ENCODE measurements at regions not wholly inside any gene's neighbourhood (a gene's known extent, or its start where the extent isn't known, plus 50 kb on each side); places are given as distances from the start of the nearest gene placed in this dataset.

- H3K9me3 ChIP-seq (ENCODE audit: low read depth, low read length), result no peaks in the 10 kb centered on the region
Measured at GRCh38 chr21:15333951-15334350, 269.2 kb upstream of the NRIP1 start.

GRCh38 chr21:15343066-15343465, 278.3 kb upstream of the NRIP1 start:
- Histone ChIP-seq H3K4me3 (ENCODE audit: low read length) (no peak overlapping the region), H3K9me3 (ENCODE audit: low read depth, low read length) (no peaks in the 10 kb centered on the region), H3K4me1 (ENCODE audit: insufficient read depth, low read length) (no peaks in the 10 kb centered on the region), H3K27me3 (ENCODE audit: insufficient read depth, low read length) (no peaks in the 10 kb centered on the region)

More at GRCh38 chr21:15333951-15334350, 269.2 kb upstream of the NRIP1 start:
- peaks cover 9% of the 10 kb centered on the region for H3K4me1 ChIP-seq (ENCODE audit: insufficient read depth, low read length)
- no peaks in the 10 kb centered on the region for H3K27me3 ChIP-seq (ENCODE audit: insufficient read depth, low read length)
- H3K4me3 ChIP-seq (ENCODE audit: low read length), result no peak overlapping the region

GRCh38 chr21:15352009-15352408, 287.2 kb upstream of the NRIP1 start:
- Histone ChIP-seq H3K9me3 (ENCODE audit: low read depth, low read length) (no peaks in the 10 kb centered on the region), H3K4me3 (ENCODE audit: low read length) (no peak overlapping the region), H3K4me1 (ENCODE audit: insufficient read depth, low read length) (no peaks in the 10 kb centered on the region), H3K27me3 (ENCODE audit: insufficient read depth, low read length) (no peaks in the 10 kb centered on the region)

DNA sequence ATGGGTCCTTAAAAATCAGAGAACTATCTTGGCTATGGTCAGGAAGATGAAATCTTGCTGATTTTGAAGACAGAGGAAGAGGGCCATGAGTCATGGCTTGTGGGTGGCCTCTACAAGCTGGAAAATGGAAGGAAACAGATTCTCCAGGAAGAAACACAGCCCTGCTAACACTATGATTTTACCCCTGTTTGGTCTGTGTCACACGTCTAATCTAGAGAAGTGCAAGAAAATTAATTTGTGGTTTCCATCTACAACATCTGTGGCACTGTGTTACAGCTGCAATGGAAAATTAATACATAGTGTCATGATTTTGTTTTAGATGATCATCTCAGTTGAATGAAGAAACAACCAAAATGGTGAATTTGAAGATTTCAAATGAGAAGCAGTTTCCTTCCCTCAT, 288.7 kb upstream of the NRIP1 start:
- Histone ChIP-seq H3K27me3 (ENCODE audit: insufficient read depth, low read length) (no peaks in the 10 kb centered on the region), H3K4me3 (ENCODE audit: low read length) (no peak overlapping the region), H3K4me1 (ENCODE audit: insufficient read depth, low read length) (no peaks in the 10 kb centered on the region), H3K9me3 (ENCODE audit: low read depth, low read length) (no peaks in the 10 kb centered on the region)

DNA sequence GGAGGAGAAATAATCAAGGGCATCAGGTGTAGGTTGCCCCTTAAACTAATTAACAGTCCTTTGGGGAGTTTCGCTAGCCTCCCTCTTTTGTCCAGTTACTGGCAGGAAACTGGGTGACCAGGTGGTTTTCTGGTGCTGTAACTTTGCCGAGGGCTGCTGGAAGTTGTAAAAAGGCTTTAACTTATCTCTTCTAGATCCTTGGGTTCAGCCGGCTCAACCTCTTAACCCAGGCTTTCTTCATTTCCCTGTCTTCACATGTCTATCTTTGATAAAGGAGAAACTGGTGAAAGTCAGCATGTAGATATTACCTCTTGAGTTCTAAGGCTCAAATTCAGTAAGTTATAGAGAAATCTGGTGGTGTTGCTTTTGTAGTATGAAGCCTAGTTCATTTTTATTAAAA, 289.7 kb upstream of the NRIP1 start:
- H3K4me1 ChIP-seq (ENCODE audit: insufficient read depth, low read length), result no peaks in the 10 kb centered on the region
- no peak overlapping the region for H3K4me3 ChIP-seq (ENCODE audit: low read length)
- no peaks in the 10 kb centered on the region for H3K9me3 ChIP-seq (ENCODE audit: low read depth, low read length)
- no peaks in the 10 kb centered on the region for H3K27me3 ChIP-seq (ENCODE audit: insufficient read depth, low read length)

- Histone ChIP-seq H3K4me1 (ENCODE audit: insufficient read depth, low read length) (no peaks in the 10 kb centered on the region), H3K9me3 (ENCODE audit: low read depth, low read length) (no peaks in the 10 kb centered on the region), H3K4me3 (ENCODE audit: low read length) (no peak overlapping the region), H3K27me3 (ENCODE audit: insufficient read depth, low read length) (no peaks in the 10 kb centered on the region)
Measured at GRCh38 chr21:15355066-15355465, 290.3 kb upstream of the NRIP1 start.

- H3K9me3 ChIP-seq (ENCODE audit: low read depth, low read length), result no peaks in the 10 kb centered on the region
- no peak overlapping the region for H3K4me3 ChIP-seq (ENCODE audit: low read length)
- H3K4me1 ChIP-seq (ENCODE audit: insufficient read depth, low read length), result no peaks in the 10 kb centered on the region
- H3K27me3 ChIP-seq (ENCODE audit: insufficient read depth, low read length), result no peaks in the 10 kb centered on the region
Measured at GRCh38 chr21:15359251-15359650, 294.5 kb upstream of the NRIP1 start.

DNA sequence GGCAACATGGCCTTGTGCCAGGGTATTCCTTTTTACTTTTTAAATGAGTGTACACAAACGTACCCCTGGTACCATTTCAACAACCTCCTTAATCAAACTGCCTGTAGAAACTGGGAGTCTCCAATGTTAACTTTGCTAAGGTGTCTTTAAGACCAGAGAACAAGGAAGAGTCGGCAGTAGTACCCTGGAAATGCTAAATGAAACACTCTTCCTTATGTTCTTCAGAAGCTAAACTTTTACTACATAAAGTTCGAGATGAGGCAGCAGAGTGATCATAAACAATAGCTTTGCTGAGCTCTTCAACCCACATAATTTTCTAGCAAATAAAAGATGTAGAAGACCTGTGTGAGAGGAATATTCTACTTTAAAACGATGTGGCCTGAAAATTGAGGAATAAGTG, 297.7 kb upstream of the NRIP1 start:
- Histone ChIP-seq H3K27me3 (ENCODE audit: insufficient read depth, low read length) (no peaks in the 10 kb centered on the region), H3K4me1 (ENCODE audit: insufficient read depth, low read length) (no peaks in the 10 kb centered on the region), H3K9me3 (ENCODE audit: low read depth, low read length) (peaks cover 6% of the 10 kb centered on the region), H3K4me3 (ENCODE audit: low read length) (no peak overlapping the region)

DNA sequence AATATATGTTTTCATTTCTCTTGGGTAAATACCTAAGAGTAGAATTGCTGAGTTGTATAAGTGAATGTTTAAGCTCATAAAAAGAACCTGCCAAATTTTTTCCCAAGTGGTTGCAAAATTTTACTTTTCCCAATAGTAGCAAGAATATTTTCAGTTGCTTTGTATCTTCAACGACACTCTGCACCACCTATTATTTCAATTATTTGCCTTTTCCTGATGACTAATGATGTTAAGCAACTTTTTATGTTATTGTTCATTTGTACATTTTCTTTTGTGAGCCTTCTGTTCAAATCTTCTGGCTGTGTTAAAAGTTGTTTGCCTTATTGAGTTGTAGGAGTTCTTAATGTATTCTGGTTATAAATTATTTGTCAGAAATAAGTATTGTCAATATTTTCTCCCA, 299.1 kb upstream of the NRIP1 start:
- peaks cover 6% of the 10 kb centered on the region for H3K9me3 ChIP-seq (ENCODE audit: low read depth, low read length)
- no peaks in the 10 kb centered on the region for H3K4me1 ChIP-seq (ENCODE audit: insufficient read depth, low read length)
- H3K4me3 ChIP-seq (ENCODE audit: low read length), result no peak overlapping the region
- H3K27me3 ChIP-seq (ENCODE audit: insufficient read depth, low read length), result no peaks in the 10 kb centered on the region

- Histone ChIP-seq H3K4me3 (ENCODE audit: low read length) (no peak overlapping the region), H3K9me3 (ENCODE audit: low read depth, low read length) (peaks cover 6% of the 10 kb centered on the region), H3K27me3 (ENCODE audit: insufficient read depth, low read length) (no peaks in the 10 kb centered on the region), H3K4me1 (ENCODE audit: insufficient read depth, low read length) (no peaks in the 10 kb centered on the region)
Measured at GRCh38 chr21:15365751-15366392, 301.1 kb upstream of the NRIP1 start.

DNA sequence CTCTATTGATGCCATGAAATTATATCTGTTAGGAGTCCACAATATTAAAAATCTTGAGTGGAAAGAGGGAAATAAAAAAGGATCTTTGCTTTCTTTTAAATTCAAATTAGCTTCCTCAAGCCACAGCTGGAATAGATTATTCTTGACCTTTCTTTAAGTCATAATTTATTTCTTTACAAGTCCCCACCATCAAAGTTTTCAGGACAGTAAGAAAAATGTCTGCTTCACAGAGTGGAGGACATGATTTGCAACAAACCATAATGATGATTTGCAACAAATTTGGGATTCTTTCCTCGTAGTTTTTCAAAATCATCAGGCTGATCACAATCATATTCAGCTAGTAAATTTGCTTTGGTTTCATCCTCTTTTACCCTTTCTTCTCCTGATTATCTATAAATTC, 301.8 kb upstream of the NRIP1 start:
- H3K27me3 ChIP-seq (ENCODE audit: insufficient read depth, low read length), result no peaks in the 10 kb centered on the region
- H3K4me1 ChIP-seq (ENCODE audit: insufficient read depth, low read length), result no peaks in the 10 kb centered on the region
- H3K9me3 ChIP-seq (ENCODE audit: low read depth, low read length), result peaks cover 6% of the 10 kb centered on the region
- no peak overlapping the region for H3K4me3 ChIP-seq (ENCODE audit: low read length)

DNA sequence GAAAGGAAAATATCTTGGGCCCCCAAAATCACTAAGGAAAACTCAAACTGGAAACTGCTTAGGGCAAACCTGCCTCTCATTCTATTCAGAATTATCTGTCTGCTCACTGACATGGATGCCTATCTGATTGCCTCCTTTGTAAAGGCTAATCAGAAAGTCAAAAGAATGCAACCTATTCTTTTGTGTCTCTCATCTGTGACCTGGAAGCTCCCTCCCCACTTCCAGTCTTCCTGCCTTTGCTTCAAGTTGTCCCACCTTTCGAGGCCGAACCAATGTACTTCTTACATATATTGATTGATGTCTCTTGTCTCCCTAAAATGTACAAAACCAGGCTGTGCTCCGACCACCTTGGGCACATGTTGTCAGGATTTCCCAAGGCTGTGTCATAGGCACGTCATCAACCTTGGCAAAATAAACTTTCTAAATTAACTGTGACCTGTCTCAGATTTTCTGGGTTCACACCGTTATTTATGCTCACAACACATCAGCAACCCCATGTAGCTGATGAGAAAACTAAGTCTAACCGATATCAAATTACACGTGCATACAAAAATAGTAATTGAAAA, 302.3 kb upstream of the NRIP1 start:
- peaks cover 6% of the 10 kb centered on the region for H3K9me3 ChIP-seq (ENCODE audit: low read depth, low read length)

GRCh38 chr21:15370462-15370975, 305.7 kb upstream of the NRIP1 start:
- Histone ChIP-seq H3K4me1 (ENCODE audit: insufficient read depth, low read length) (no peaks in the 10 kb centered on the region), H3K4me3 (ENCODE audit: low read length) (no peak overlapping the region), H3K9me3 (ENCODE audit: low read depth, low read length) (peaks cover 5% of the 10 kb centered on the region), H3K27me3 (ENCODE audit: insufficient read depth, low read length) (no peaks in the 10 kb centered on the region)

More for the DNA sequence above, 302.3 kb upstream of the NRIP1 start:
- Histone ChIP-seq H3K27me3 (ENCODE audit: insufficient read depth, low read length) (no peaks in the 10 kb centered on the region), H3K4me1 (ENCODE audit: insufficient read depth, low read length) (no peaks in the 10 kb centered on the region), H3K4me3 (ENCODE audit: low read length) (no peak overlapping the region)

GRCh38 chr21:15373941-15374340, 309.1 kb upstream of the NRIP1 start:
- no peaks in the 10 kb centered on the region for H3K9me3 ChIP-seq (ENCODE audit: low read depth, low read length)
- H3K27me3 ChIP-seq (ENCODE audit: insufficient read depth, low read length), result no peaks in the 10 kb centered on the region
- no peaks in the 10 kb centered on the region for H3K4me1 ChIP-seq (ENCODE audit: insufficient read depth, low read length)
- no peak overlapping the region for H3K4me3 ChIP-seq (ENCODE audit: low read length)

GRCh38 chr21:15379776-15380175, 315.0 kb upstream of the NRIP1 start:
- H3K27me3 ChIP-seq (ENCODE audit: insufficient read depth, low read length), result no peaks in the 10 kb centered on the region
- H3K4me3 ChIP-seq (ENCODE audit: low read length), result no peak overlapping the region
- H3K4me1 ChIP-seq (ENCODE audit: insufficient read depth, low read length), result no peaks in the 10 kb centered on the region
- no peaks in the 10 kb centered on the region for H3K9me3 ChIP-seq (ENCODE audit: low read depth, low read length)

GRCh38 chr21:15383588-15383987, 318.8 kb upstream of the NRIP1 start:
- no peaks in the 10 kb centered on the region for H3K4me1 ChIP-seq (ENCODE audit: insufficient read depth, low read length)
- no peaks in the 10 kb centered on the region for H3K27me3 ChIP-seq (ENCODE audit: insufficient read depth, low read length)
- no peak overlapping the region for H3K4me3 ChIP-seq (ENCODE audit: low read length)
- peaks cover 4% of the 10 kb centered on the region for H3K9me3 ChIP-seq (ENCODE audit: low read depth, low read length)
